NCI-H2196 (cell line): ENCODE measurements at regions not wholly inside any gene's neighbourhood (a gene's known extent, or its start where the extent isn't known, plus 50 kb on each side); places are given as distances from the start of the nearest gene placed in this dataset.

Experiments used
- DNase-seq: peaks from one replicate; lab custom pipeline; 2025; ENCODE audit not compliant: unreplicated experiment; lab: John Stamatoyannopoulos, UW

- DNase-seq = no peak
Measured at GRCh38 chr3:193825617-193826016, 232.6 kb downstream of the OPA1 start.

GRCh38 chr3:193826159-193826795 is 233.3 kb downstream of the OPA1 start:
- DNase-seq = peak; percentile 95

GRCh38 chr3:193827040-193827669 is 234.1 kb downstream of the OPA1 start:
- DNase-seq = peak; percentile 64

GRCh38 chr3:193827871-193828270 is 234.9 kb downstream of the OPA1 start:
- DNase-seq = no peak

- DNase-seq = peak; percentile 57
Measured at GRCh38 chr3:193828477-193828876, 235.5 kb downstream of the OPA1 start.

- DNase-seq = peak; percentile 85
Measured at GRCh38 chr3:193829781-193830180, 236.8 kb downstream of the OPA1 start.

GRCh38 chr3:193830791-193831191 is 237.8 kb downstream of the OPA1 start:
- peak; percentile 100 for DNase-seq

GRCh38 chr3:193831495-193832455 is 238.8 kb downstream of the OPA1 start:
- peak; percentile 100 for DNase-seq

GRCh38 chr3:193832833-193833413 is 239.9 kb downstream of the OPA1 start:
- no peak for DNase-seq

DNA sequence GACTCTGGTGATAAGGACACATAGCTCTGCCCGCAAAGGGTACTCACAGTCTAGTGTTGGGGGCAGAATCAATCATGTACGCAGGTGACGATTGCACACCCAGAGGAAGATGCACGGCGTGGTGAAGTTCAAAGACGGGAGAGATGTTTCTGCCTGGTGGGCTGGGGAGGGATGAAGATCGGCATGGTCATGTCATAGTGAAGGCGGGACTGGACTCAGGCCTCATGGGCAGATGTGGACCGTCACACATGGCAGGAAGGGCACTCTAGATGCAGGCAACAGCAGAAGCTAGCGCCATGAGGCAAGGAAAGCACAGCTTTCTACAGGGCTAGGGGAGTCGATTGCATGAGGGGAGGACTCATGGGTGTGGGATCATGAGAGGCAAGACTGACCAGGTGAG is 240.6 kb downstream of the OPA1 start:
- DNase-seq = no peak

DNA sequence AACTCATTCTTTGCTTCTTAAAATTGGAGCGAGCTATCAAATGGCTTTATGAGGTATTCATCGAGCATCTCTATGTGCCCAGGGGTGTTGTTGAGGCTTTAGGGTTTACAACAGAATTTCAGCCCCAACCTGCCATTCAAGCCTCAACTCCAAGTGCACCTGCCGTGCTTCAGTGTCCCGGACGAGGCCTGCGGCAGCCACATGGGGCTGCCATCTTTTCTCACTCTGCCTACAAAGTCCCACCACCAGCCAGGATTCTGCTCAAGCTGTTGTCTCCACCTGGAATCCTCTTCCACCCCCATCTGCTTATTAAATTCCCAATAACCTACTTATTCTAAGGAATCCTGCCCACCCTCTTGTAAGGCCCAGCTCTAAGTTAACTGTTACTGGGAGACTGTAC is 242.4 kb downstream of the OPA1 start:
- DNase-seq = no peak

GRCh38 chr3:193836511-193836910 is 243.5 kb downstream of the OPA1 start:
- no peak for DNase-seq

DNA sequence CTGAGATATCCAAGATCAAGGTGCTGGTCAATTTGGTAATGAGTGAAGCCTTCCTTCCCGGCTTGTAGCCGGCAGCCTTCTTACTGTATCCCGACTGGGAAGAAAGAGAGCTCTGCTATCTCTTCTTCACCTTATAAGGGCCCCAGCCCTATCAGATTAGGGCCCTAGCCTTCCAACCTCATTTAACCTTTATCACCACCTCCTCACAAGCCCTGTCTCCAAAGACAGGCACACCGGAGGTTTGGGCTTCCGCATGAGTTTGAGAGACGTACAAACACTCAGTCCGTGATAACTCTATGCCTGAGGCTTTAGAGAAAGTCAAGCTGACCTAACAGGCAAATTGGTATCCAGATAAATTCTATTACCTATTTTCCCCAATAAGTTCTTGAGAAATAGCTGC is 243.9 kb downstream of the OPA1 start:
- DNase-seq = no peak

DNA sequence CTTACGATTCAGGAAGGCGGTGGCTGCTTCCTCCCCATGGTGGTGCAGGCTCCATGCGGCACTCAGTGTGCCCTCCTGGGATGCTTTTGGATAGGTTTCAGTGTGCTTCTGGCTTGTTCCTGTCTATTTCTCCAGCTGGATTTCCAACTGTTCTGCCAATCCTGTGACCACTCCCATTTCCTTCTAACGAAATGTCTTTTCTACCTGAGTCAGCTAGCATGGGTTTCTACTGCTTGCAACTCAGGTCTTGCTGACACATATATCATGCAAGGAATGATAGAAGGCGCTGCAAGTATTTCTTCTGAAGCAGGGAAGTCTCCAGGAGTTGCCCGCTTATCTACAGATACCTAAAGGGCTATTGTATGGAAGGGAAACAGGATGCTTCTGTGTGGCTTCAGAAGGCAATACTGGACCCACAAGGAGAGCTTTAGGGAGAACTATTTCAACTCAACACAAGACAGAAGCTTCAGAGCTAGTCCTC is 244.4 kb downstream of the OPA1 start:
- no peak for DNase-seq

GRCh38 chr3:193840111-193840641 is 247.2 kb downstream of the OPA1 start:
- no peak for DNase-seq

DNA sequence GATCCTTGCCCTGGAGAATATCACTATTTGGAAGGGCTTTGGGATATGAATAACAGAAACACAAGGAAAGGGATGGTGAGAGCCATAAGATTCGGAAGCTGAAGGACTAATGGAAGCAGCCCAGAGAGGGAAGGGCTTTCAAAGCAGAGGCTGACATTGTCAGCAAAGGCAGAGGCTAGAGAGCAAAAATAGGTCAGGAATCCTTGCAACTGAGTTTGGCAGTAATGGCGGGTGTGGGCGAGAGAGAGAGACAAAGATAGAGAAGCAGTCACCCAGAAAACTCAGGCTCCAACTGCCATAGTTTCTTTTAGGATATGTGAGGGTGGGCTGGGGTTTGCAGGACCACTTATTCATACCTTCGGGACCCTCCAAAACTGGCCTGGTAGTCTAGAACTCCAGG is 248.6 kb downstream of the OPA1 start:
- no peak for DNase-seq

DNA sequence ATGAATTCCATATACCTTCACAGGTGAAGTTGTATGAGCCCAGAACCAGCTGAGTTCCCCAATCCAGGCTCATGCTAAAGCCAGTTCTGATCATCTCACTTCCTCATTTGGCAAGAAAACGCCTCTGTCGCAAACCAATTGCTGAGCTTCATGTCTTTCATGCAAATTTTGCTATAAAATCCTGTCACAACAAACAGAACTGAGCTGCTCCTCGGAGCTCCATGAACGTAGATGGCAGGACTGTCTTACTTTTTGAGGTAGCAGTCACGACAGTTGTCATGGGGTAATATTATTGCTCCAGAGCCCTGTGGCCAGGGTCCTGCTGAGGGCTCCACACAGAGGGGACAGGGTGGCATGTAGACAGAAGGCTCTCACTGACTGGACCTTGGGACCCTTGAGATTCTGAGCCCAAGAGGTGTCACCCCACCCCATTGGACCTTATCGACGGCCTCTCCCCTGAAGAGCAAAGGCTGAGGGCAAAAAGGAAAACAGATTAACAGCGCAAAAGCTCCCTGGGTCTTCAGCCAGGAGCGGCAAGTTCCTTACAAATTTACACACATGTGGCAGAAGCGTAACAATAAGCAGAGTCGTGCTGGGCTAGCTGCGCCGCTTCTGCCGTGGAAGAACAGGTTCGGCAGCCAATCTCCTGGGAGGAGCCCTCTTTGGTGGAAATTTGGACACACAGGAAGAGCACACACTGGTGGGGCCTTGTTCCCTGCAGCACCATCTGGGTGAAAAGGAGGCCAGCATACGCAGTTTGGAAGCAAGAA is 249.2 kb downstream of the OPA1 start:
- no peak for DNase-seq

GRCh38 chr3:193842832-193843473 is 249.9 kb downstream of the OPA1 start:
- DNase-seq = no peak

- DNase-seq = no peak
Measured at GRCh38 chr3:193843474-193844301, 250.7 kb downstream of the OPA1 start.
